ENCODE measurements at regions not wholly inside any gene's neighbourhood (a gene's known extent, or its start where the extent isn't known, plus 50 kb on each side); places are given as distances from the start of the nearest gene placed in this dataset.
A peak's percentile ranks its signal among the peaks of the same experiment; 100 is the strongest.

GRCh38 chr4:108511618-108512017, 108.8 kb upstream of the RPL34 start:
- DNase-seq (ENCODE audit: insufficient read length, low spot score) (no peak), FAIRE-seq (no peak)
- TF ChIP-seq SPI1 (IDR thresholded peaks at IDR 0.05; ENCODE audit: low read depth, low read length) (no peak), POLR2A (IDR thresholded peaks at IDR 0.05; ENCODE audit: low read depth, low read length) (no peak), POU2F2 (IDR thresholded peaks at IDR 0.05; ENCODE audit: low read depth, low read length) (no peak)

GRCh38 chr4:108502356-108502755, 118.0 kb upstream of the RPL34 start:
- TF ChIP-seq POLR2AphosphoS5 (IDR thresholded peaks at IDR 0.05; ENCODE audit: low read depth, low read length) (no peak), PAX5 (IDR thresholded peaks at IDR 0.05; ENCODE audit: insufficient read depth, low read length, severe bottlenecking) (no peak), TAF1 (IDR thresholded peaks at IDR 0.05; ENCODE audit: low read depth, low read length) (no peak), POU2F2 (IDR thresholded peaks at IDR 0.05; ENCODE audit: low read depth, low read length) (no peak), POLR2A (IDR thresholded peaks at IDR 0.05; ENCODE audit: low read depth, low read length) (no peak), SPI1 (IDR thresholded peaks at IDR 0.05; ENCODE audit: low read depth, low read length) (no peak)
- DNase-seq (ENCODE audit: insufficient read length, low spot score) = no peak
- FAIRE-seq = no peak

GRCh38 chr4:108498925-108499324, 121.5 kb upstream of the RPL34 start:
- TF ChIP-seq PAX5 (IDR thresholded peaks at IDR 0.05; ENCODE audit: insufficient read depth, low read length, severe bottlenecking) (no peak), POLR2A (IDR thresholded peaks at IDR 0.05; ENCODE audit: low read depth, low read length) (no peak), SPI1 (IDR thresholded peaks at IDR 0.05; ENCODE audit: low read depth, low read length) (no peak), POLR2AphosphoS5 (IDR thresholded peaks at IDR 0.05; ENCODE audit: low read depth, low read length) (no peak), POU2F2 (IDR thresholded peaks at IDR 0.05; ENCODE audit: low read depth, low read length) (no peak), TAF1 (IDR thresholded peaks at IDR 0.05; ENCODE audit: low read depth, low read length) (no peak)
- DNase-seq (ENCODE audit: insufficient read length, low spot score) (no peak), FAIRE-seq (no peak)

GRCh38 chr4:108493596-108493931, 126.8 kb upstream of the RPL34 start:
- no peak for DNase-seq (ENCODE audit: insufficient read length, low spot score)
- no peak for FAIRE-seq
- no peak for TF ChIP-seq POLR2AphosphoS5 (IDR thresholded peaks at IDR 0.05; ENCODE audit: low read depth, low read length)
- no peak for TF ChIP-seq PAX5 (IDR thresholded peaks at IDR 0.05; ENCODE audit: insufficient read depth, low read length, severe bottlenecking)
- no peak for TF ChIP-seq POU2F2 (IDR thresholded peaks at IDR 0.05; ENCODE audit: low read depth, low read length)
- TF ChIP-seq POLR2A (IDR thresholded peaks at IDR 0.05; ENCODE audit: low read depth, low read length) = no peak
- TF ChIP-seq SPI1 (IDR thresholded peaks at IDR 0.05; ENCODE audit: low read depth, low read length) = no peak
- no peak for TF ChIP-seq TAF1 (IDR thresholded peaks at IDR 0.05; ENCODE audit: low read depth, low read length)

DNA sequence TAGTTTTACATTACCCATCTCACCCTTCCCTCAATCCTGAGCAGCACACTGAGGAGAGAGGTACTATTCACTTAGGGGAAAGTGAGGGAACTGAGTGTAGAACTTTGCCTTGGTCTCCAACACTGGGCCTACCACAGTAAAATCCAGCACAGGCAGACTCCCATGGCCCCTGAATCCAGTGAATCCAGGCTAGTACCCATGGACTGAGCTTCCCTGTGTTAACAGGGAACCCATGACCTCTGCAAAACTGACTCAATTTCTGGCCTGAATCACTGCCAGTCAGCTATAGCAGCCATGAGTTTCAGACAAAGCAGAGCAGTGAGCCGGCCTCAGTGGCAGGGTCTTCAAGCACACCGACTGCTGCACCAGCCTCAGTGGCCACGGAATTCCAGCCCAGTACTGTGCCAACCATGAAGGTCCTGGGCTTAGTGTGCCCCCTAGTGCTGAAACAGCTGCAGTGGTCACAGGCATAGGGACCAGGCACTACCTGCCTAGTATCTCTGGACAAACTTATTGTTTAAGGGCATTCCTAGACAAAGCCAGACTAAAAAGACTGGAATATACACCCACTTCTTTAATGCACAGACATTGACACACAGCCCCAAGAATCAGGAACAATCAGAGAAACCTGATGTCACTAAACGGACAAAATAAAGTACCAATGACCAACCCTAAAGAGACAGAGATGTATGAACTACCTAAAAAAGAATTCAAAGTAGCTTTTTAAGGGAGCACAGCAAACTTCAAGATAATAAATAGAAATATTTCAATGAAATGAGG, 127.4 kb upstream of the RPL34 start:
- FAIRE-seq (peak; percentile 79), DNase-seq (ENCODE audit: insufficient read length, low spot score) (no peak)
- no peak for TF ChIP-seq TAF1 (IDR thresholded peaks at IDR 0.05; ENCODE audit: low read depth, low read length)
- no peak for TF ChIP-seq POLR2AphosphoS5 (IDR thresholded peaks at IDR 0.05; ENCODE audit: low read depth, low read length)
- TF ChIP-seq POU2F2 (IDR thresholded peaks at IDR 0.05; ENCODE audit: low read depth, low read length) = no peak
- no peak for TF ChIP-seq SPI1 (IDR thresholded peaks at IDR 0.05; ENCODE audit: low read depth, low read length)
- no peak for TF ChIP-seq PAX5 (IDR thresholded peaks at IDR 0.05; ENCODE audit: insufficient read depth, low read length, severe bottlenecking)
- TF ChIP-seq POLR2A (IDR thresholded peaks at IDR 0.05; ENCODE audit: low read depth, low read length) = no peak

DNA sequence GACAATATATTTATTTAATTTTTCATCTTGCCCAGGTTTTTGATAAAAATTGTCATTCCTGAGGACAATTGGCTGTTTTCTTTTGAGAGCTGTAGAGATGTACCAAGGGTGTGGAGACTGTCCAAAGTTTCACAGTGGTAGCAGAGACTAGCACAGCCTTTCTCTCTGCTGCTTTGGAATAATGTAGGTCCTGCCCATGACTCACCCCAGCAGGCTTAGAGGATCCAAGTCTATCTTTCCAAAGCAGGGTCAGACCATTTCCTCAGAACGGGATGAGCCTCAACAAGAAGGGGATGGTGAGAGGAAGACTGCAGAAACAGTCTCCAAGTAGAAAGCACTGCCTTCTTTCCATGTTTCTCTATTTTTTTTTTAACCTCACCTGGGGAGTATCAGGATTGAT, 131.5 kb upstream of the RPL34 start:
- TF ChIP-seq POLR2AphosphoS5 (IDR thresholded peaks at IDR 0.05; ENCODE audit: low read depth, low read length) (no peak), SPI1 (IDR thresholded peaks at IDR 0.05; ENCODE audit: low read depth, low read length) (no peak), POLR2A (IDR thresholded peaks at IDR 0.05; ENCODE audit: low read depth, low read length) (no peak), TAF1 (IDR thresholded peaks at IDR 0.05; ENCODE audit: low read depth, low read length) (no peak), PAX5 (IDR thresholded peaks at IDR 0.05; ENCODE audit: insufficient read depth, low read length, severe bottlenecking) (no peak)
- DNase-seq (ENCODE audit: insufficient read length, low spot score) = no peak
- FAIRE-seq = no peak

- DNase-seq (ENCODE audit: insufficient read length, low spot score) = no peak
- FAIRE-seq = no peak
- no peak for TF ChIP-seq POU2F2 (IDR thresholded peaks at IDR 0.05; ENCODE audit: low read depth, low read length)
- TF ChIP-seq PAX5 (IDR thresholded peaks at IDR 0.05; ENCODE audit: insufficient read depth, low read length, severe bottlenecking) = no peak
- no peak for TF ChIP-seq TAF1 (IDR thresholded peaks at IDR 0.05; ENCODE audit: low read depth, low read length)
- TF ChIP-seq POLR2AphosphoS5 (IDR thresholded peaks at IDR 0.05; ENCODE audit: low read depth, low read length) = no peak
- no peak for TF ChIP-seq SPI1 (IDR thresholded peaks at IDR 0.05; ENCODE audit: low read depth, low read length)
Observed at GRCh38 chr4:108486046-108486445, 134.3 kb upstream of the RPL34 start.

DNA sequence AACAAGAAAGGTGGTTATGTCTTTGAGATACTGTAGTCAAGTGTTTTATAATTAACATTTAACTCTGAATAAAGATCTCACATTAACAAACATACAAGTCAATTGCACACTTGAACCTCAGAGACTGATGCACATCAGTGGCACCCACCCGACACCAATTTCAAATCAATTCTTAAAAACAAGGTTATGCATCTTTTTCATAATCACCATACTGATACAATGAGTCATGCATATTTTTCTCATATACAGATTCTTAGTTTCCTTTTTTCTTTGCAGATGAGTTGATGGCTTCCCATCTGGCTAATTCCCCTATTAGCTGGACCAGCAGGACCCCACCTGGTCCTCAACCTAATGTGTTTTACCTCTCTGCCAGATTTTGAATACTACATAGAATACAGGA, 136.2 kb upstream of the RPL34 start:
- TF ChIP-seq POLR2AphosphoS5 (IDR thresholded peaks at IDR 0.05; ENCODE audit: low read depth, low read length) = no peak
- TF ChIP-seq PAX5 (IDR thresholded peaks at IDR 0.05; ENCODE audit: insufficient read depth, low read length, severe bottlenecking) = no peak
- TF ChIP-seq TAF1 (IDR thresholded peaks at IDR 0.05; ENCODE audit: low read depth, low read length) = no peak
- no peak for TF ChIP-seq POU2F2 (IDR thresholded peaks at IDR 0.05; ENCODE audit: low read depth, low read length)
- no peak for TF ChIP-seq SPI1 (IDR thresholded peaks at IDR 0.05; ENCODE audit: low read depth, low read length)
- no peak for TF ChIP-seq POLR2A (IDR thresholded peaks at IDR 0.05; ENCODE audit: low read depth, low read length)
- FAIRE-seq = no peak
- no peak for DNase-seq (ENCODE audit: insufficient read length, low spot score)

DNA sequence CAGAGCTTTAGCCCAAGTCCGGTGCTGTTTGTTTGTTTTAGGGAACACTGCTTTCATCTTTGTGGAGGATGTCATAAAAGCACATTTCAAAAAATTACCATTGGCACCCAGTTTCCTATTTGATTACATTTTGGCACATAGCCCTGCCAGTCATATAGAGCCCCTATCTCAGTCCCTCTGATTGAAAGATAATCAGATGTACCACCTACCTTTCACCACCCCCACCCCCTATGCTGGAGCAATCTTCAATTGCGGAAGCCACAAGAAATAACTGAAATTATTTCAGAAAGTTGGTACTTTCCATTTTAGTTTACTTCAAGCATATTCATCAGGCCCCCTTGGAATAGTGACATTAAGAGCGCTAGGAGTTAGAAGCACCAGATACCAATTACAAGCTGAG, 136.7 kb upstream of the RPL34 start:
- DNase-seq (ENCODE audit: insufficient read length, low spot score) (no peak), FAIRE-seq (no peak)
- TF ChIP-seq POLR2AphosphoS5 (IDR thresholded peaks at IDR 0.05; ENCODE audit: low read depth, low read length) (no peak), SPI1 (IDR thresholded peaks at IDR 0.05; ENCODE audit: low read depth, low read length) (no peak), TAF1 (IDR thresholded peaks at IDR 0.05; ENCODE audit: low read depth, low read length) (no peak), PAX5 (IDR thresholded peaks at IDR 0.05; ENCODE audit: insufficient read depth, low read length, severe bottlenecking) (no peak), POLR2A (IDR thresholded peaks at IDR 0.05; ENCODE audit: low read depth, low read length) (no peak), POU2F2 (IDR thresholded peaks at IDR 0.05; ENCODE audit: low read depth, low read length) (no peak)

DNA sequence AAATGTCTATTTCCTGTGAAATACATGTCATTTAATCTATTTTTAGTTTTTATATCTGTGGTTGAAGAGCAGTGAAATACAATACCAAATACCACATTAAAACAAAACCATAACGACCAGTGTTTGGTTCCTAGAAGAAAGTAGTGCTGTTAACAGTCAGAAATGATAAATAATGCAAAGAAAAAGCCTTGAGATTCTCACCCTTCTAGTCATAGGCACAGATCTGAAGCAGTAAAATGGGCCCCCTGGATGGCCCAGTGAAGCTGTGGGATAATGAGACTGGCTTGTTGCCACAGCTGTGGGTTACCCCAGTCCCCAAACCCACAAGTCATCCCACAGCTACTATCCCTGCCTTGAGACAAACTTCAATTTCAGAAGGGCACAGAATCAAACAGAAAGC, 137.3 kb upstream of the RPL34 start:
- FAIRE-seq (no peak), DNase-seq (ENCODE audit: insufficient read length, low spot score) (no peak)
- TF ChIP-seq POU2F2 (IDR thresholded peaks at IDR 0.05; ENCODE audit: low read depth, low read length) (no peak), POLR2AphosphoS5 (IDR thresholded peaks at IDR 0.05; ENCODE audit: low read depth, low read length) (no peak), POLR2A (IDR thresholded peaks at IDR 0.05; ENCODE audit: low read depth, low read length) (no peak), PAX5 (IDR thresholded peaks at IDR 0.05; ENCODE audit: insufficient read depth, low read length, severe bottlenecking) (no peak), TAF1 (IDR thresholded peaks at IDR 0.05; ENCODE audit: low read depth, low read length) (no peak), SPI1 (IDR thresholded peaks at IDR 0.05; ENCODE audit: low read depth, low read length) (no peak)

All from GM12891 (cell line).